GM19240 (cell line): ENCODE measurements at regions not wholly inside any gene's neighbourhood (a gene's known extent, or its start where the extent isn't known, plus 50 kb on each side); places are given as distances from the start of the nearest gene placed in this dataset.

Source experiments
- DNase-seq: peaks from one replicate; pipeline ENCODE4 v3.0.0; 2011; ENCODE audit warnings: low spot score; ENCODE audit not compliant: insufficient read length

DNA sequence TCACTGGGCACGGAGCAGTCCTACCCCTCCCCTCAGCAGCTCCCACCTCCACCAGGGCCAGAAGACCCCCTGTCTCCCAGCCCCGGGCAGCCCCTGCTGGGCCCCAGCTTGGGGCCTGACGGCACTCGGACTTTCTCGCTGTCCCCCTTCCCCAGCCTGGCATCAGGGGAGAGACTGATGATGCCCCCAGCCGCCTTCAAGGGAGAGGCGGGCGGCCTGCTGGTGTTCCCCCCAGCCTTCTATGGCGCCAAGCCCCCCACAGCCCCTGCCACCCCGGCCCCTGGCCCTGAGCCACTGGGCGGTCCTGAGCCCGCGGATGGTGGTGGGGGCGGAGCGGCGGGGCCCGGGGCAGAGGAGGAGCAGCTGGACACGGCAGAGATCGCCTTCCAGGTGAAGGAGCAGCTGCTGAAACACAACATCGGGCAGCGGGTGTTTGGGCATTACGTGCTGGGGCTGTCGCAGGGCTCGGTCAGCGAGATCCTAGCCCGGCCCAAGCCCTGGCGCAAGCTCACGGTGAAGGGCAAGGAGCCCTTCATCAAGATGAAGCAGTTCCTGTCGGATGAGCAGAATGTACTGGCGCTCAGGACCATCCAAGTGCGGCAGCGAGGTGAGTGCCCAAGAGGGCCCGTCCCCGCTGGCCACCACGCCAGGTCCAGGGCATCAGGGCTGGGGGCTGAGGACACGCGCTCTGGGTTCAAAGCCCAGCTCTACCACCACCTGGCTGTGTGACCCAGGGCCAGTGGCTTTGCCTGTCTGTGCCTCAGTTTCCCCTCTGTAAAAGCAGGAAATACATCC is 58.6 kb downstream of the PHETA1 start:
- no peak for DNase-seq

DNA sequence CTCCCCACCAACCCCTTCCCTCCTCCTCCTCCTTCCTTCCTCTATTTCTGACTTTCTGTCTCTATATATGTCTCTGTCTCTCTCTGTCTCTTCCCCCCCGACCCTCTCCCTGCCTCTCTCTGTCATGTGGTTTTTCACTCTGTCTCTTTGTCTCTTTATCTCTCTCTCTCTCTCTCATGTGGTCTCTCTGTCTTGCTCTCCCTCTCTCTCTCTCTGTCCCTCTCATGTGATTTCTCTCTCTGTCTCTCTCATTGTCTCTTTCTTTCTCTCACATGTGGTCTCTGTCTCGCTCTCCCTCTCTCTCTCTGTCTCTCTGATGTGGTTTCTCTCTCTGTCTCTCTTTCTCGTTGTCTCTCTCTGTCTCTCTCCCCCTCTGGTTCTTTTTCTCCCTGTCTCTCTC is 59.3 kb downstream of the PHETA1 start:
- no peak for DNase-seq

DNA sequence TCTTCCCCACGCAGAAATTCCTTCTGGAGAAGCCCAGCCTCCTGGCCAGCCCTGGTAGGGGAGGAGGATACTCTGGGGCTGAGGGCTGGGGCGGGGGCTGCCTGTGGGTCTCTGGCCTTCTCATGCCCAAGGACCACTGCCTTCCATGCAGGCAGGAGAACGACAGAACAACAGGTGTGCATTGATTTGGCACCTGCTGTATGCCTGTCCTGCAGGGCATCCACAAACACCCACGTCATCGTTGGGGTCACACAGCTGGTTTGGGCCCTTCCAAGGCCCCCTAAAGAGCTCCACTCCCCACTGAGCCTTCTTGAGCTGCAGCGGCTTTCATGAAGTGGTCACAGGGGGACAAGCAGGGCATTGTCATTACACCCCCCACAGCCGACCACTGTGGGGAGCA is 60.4 kb downstream of the PHETA1 start:
- no peak for DNase-seq

DNA sequence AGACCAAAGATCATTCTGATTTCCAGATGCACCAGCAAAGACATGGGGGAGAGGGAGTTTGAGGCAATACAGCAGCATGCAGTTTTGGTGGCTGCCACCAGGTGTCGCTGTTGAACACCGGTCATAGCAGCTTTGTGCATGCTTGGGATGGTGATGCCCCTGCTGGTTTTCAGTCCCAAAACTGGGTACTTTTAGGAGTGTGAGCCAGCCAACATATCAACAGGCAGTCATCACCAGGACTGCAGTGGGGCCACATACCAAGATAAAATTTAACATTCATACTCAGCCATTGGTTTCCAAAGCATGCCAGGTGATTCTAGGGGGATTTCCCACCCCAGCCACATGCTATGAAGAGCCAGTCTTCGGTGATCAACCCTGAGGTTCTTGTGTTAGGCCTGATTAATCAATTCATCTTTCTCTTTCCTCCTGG is 64.2 kb downstream of the PHETA1 start:
- no peak for DNase-seq

DNA sequence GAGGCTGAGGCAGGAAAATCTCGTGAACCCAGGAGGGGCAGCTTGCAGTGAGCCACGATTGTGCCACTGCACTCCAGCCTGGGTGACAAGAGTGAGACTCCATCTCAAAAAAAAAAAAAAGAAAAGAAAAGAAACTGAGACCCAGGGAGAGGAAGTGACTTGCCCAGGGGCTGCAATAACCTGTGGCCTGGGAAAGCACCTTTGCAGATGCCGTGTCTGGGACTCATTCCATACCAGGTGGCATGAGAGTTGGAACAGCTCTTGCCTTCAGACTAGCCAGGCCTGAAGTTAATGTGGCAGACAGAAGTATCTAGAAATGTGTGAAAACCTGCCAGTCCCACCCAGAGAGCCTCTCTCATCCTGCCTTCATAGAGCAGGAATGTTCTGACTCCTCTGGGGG is 65.4 kb downstream of the PHETA1 start:
- no peak for DNase-seq

DNA sequence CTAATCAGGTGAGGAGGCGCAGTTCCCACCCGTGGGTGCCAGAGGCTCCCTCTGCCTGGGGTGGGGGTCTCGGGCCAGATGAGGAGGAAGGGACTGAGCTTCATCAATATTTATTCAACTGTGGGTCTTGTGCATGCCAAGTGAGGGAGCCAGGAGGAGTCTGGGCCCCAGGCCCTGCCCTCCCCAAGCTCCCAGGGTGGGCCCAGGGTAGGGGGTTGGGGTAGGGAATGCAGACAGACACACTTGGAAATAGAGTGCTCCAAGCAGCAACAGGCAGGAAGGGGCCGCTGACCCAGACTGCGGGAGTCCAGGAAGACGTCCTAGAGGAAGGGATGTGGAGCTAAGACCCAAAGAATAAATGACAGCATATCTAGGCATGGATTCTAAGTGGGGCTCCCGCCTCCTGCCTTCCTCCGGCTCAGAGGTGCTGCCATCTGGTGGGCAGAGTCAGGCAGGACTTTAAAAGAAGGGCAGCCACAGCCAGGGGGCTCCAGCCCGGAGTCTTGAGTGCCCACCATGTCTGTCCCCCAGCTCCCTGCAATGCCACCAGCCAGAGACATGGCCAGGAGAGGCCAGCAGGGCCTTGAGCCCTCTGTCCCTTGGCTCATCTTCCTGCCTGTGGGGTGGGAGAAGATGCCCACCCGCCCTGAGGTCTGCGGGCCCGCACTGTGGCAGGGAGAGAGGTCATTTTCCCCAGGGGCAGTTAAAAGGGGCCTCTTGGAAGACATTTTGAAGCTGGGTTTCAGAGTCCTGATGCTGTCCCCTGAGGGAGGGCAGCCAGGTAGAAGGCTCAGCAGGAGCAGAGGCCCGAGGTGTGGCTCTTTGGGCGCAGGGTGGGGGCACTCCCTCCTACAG is 70.1 kb downstream of the PHETA1 start:
- DNase-seq = peak; percentile 48

DNA sequence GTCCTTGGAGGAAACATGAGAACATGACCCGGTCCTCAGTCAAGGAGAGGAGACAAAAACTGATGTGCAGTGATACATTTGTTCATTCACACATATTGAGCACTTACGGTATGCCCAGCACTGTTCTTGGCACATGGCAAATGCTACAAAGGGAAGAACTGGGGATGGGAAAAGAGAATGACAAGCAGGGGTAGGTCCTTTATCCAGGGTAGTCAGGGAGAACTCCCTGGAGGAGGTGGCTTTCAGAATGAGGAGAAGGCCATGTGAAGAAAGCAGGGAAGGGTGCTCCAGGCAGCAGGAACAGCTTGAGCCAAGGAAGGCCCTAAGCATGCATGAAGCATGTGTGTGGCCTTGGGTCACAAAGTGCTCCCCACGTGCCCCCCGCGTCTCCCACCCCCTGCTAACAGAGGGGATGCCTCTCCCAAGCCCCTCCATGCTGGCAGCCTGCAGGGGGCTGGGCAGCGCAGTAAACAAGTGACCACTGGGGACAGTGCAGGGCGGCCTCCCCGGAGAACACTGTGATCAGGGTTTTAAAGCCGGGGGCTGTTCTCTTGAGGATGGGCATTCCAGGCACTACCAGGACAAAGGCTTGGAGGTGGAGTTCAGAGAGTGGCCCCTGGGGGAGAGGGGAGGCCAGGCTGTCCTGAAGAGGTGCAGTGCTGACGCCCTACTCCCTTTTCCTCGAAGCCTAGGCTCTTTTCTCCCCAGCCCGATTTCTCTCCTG is 71.0 kb downstream of the PHETA1 start:
- DNase-seq = no peak

DNA sequence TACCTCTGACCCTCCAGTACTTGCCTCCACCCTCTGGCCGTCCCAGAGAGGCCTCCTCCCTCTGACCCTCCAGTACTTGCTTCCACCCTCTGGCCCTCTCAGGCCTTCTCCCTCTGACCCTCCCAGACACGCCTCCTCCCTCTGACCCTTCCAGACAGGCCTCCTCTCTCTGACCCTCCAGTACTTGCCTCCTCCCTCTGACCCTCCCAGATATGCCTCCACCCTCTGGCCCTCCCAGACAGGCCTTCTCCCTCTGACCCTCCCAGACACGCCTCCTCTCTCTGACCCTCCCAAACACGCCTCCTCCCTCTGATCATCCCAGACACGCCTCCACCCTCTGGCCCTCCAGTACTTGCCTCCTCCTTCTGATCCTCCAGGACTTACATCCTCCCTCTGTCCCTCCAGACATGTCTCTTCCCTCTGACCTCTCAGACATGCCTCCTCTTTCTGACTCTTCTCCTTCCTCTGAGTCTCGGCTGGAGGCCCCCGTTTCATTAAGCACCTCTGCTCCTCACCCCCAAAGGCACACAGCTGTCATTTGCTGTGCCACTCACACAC is 71.9 kb downstream of the PHETA1 start:
- DNase-seq = no peak

DNA sequence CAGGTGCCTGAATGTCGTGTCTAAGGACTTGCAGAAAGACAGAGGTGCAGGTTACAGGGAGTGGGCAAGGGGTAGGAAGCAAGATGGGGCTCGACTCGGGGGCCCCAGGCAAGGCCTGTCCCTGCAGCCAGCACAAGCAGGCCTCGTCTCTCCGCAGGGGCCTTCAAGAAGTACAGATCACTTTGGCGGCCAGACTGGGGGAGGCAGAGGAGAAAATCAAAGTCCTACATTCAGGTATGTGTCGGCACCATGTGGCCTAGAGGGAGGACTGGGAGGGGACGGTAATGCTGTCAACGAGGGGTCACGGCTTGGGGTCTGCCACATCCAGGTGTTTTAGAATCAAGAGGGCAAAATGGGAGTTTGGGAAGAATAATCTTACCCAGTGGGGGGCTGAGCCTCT is 73.7 kb downstream of the PHETA1 start:
- no peak for DNase-seq

DNA sequence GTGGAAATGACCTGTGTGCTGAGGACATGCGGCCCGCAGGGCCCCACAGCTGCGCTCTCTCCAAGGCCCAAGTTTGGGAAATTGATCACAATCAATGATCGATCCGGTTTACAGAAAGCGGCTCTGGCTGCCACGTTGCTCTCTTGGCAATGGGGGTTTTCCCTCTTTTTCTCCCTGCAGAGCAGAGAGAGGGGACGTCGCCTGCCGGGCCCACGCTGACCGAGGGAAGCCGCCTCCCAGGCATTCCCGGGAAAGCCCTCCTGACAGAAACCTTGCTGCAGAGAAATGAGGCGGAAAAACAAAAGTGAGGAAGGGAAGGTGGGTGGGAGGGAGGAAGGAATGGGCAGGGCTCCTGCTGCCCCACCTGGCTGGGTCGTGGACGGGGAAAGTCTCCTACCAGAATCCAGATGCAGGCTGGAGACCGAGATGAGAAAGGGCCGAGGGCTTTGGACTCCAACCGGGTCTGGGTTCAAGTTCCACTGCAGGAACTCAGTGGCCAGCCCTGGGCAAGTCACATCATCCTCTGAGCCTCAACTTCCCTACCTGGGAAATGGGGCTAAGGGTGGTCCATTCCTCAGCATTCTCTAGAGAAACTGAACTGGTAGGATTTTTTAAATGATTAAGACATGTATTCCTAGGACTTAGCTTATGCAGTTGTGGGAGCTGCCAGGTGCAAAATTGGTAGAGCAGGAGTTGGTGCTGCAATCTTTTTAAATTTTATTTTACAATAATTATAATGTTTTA is 75.5 kb downstream of the PHETA1 start:
- DNase-seq = no peak

DNA sequence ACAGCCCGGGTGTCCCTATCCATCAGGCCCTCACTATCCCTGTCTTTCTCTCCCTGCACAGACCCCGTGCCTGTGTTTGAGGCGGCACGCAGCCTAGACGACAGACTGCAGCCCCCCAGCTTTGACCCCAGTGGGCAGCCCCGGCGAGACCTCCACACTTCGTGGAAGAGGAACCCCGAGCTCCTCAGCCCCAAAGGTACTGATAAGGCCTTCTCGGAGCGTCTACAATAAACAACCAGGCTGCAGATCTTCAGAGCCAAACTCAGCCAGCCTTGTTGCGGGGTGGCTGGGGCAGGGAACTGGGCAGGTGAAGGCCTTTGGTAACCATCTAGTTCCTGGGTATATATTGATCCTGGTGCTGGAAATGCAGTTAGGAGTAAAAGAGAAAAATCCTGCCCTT is 77.5 kb downstream of the PHETA1 start:
- DNase-seq = no peak

DNA sequence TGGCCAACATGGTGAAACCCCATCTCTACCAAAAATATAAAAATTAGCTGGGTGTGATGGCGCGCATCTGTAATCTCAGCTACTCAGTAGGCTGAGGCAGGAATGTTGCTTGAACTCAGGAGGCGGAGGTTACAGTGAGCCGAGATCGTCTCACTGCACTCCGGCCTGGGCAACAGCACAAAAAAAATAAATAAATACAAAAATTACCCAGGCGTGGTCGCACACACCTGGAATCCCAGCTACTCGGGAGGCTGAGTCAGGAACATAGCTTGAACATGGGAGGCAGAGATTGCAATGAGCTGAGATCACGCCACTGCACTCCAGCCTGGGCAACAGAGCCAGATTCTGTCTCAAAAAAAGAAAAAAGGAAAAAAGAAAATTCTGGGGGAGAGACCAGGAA is 80.1 kb downstream of the PHETA1 start:
- DNase-seq = no peak

DNA sequence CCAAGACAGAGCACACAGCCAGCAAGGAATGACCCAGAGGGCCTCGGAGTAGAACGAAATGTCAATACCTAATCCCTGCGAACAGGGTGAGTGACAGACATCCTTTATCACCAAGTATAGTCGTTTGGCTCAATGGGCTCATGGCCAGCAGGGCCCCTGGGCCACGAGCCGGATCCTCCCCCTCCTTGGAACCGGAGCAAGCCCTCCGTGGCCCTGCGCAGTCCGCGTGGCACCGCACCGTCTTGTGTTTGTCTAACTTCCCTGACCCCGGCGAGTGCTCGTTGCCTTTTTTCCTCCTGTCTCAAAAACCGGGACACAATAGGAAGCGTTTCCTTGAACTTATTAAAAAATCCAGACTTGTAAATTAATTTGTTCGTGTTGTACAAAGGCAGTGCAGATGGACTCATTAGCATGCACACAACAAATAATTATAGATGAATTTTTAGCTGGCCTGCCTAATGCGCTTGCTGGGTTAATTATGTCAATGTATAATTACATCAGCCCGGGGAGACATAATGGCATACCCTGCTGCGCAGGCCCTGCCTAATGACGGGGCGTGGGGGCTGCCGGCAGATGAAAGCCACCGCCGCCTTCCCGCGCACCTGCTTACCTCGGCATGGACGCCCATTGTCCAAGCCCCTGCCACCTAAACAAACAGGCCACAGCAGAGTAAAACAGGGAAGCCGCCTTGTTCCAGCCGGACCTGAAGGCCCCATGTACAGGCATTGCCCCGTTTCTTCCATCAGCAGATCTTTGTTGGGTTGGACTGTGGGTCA is 81.6 kb downstream of the PHETA1 start:
- no peak for DNase-seq

DNA sequence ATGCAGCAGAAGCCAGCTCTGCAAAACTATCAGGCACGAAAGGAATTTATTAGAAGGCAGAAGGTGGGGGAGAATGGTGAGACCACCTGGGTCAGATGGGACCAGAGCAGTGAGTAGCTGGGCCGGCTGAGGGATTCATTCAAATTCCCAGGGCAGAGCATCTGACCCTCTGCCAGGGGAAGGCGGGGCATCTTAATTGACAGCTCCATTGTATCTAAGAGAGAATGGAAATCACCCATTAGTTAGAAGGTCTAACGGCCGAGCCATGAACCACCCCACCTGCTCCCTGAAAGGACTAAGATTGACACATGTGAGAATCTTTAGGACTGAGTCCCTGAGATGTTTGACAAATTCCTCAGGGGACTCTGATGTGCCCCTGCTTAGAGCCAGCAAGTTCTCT is 83.7 kb downstream of the PHETA1 start:
- DNase-seq = no peak

DNA sequence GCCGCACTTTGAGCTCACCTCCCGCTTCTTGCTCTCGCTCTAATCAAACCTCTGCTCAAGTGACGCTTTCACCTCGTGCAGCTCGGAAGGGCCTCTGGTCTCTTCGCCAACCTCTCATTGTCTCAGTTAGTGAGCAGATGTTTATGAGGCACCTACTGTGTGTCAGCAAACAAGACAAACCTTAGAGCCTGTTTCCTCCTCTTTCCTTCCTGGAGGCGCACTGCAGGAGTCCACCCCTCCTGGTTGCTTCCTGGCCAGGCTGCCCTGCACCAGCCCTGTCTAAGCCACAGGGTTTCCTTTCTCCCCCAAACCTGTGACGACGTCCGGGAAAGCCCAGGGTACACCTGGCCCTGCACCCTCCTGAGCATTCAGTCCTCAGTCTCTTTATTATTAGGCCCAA is 84.2 kb downstream of the PHETA1 start:
- DNase-seq = no peak

DNA sequence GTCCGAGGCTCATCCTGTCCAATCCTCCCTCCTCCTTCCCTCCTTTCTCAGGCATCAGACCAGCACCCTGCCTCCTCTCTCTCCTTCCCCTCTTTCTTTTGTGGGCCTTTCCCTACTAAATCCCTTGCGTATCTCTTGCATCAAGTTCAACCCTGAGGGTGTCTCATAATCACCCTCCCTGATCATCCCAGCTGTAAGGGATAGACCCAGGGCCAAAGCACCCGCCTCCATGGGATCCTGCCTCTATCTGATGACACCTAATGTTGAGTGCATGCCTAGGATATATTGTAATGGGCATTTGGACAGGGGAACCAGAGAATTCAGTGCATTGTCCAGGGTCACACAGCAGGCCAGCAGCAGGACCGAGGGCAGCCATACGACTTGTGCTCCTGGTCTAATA is 84.9 kb downstream of the PHETA1 start:
- DNase-seq = no peak

DNA sequence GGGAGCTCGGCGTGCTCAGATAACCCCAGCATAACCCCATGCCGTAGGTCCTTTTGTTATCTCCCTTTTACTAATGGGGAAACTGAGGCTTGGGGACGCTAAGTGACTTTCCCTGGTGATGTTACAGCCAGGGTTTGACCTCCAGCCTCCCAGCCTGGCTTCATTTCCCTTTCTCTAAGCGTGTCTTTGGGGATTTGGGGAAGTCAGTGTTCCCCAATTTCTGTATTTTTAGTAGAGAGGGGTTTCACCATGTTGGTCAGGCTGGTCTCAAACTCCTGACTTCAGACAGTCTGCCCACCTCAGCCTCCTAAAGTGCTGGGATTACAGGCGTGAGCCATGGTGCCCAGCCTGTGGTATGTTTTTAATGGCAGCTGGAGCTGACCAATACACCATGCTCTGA is 85.4 kb downstream of the PHETA1 start:
- DNase-seq = no peak

DNA sequence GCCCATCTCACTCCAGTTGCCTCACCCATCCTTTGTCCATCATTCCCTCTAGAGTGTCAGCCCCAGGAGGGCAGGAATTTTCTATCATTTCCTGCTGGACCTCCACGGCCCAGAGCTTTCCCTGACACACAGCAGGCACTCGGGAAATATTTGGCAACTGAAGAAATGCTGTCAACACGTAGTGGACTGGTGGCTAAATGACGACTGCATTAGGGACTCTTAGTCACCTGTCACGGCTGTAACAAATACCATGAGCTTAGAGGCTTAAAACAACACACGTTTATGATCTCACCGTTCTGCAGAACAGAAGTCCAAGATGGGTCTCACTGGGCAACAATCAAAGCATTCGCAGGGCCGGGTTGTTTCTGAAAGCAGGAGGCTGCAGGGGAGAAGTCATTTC is 91.3 kb downstream of the PHETA1 start:
- no peak for DNase-seq

DNA sequence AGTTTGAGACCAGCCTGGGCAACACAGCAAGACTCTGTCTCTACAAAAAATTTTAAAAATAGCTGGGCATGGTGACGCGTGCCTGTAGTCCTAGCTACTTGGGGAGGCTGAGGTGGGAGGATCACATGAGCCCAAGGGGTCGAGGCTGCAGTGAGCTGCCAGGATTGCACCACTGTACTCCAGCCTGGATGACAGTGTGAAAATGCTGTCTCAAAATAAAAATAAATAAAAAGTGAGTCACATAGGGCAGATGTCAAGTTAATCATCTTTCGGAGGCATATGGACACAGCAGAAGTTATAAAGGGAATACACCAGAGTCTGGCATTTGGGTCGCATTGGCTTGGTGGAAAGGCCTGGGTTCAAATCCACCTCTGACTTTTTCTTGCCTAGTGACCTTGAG is 92.7 kb downstream of the PHETA1 start:
- DNase-seq = no peak

DNA sequence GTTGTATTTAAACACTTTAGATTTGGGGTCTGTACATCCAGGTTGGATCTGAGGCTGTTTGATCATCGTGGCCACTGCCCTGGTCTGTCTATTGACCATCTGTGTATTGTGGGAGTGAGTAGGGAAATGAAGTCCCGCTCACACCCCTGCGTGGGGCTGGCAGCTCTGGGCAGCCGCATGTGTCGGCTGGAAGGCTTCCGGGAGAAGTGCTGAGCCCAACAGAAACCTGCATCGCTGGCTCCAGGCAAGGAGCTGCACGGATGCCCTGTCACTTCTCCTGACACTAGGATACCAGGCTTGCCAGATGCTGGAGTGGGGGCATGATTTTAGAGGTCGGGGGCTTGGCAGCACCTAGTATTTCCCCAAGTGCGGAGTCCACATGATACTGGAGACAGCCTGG is 93.6 kb downstream of the PHETA1 start:
- no peak for DNase-seq
